ENCODE measurements at regions not wholly inside any gene's neighbourhood (a gene's known extent, or its start where the extent isn't known, plus 50 kb on each side); places are given as distances from the start of the nearest gene placed in this dataset.

GRCh38 chr1:55527831-55528230 is 312.7 kb upstream of the USP24 start:
- no peak for TF ChIP-seq CTCF (IDR thresholded peaks at IDR 0.05; ENCODE audit: low read length)
- TF ChIP-seq EZH2 (IDR thresholded peaks at IDR 0.05; ENCODE audit: borderline replicate concordance, low read length): no peak
